ENCODE measurements at regions not wholly inside any gene's neighbourhood (a gene's known extent, or its start where the extent isn't known, plus 50 kb on each side); places are given as distances from the start of the nearest gene placed in this dataset.

DNA sequence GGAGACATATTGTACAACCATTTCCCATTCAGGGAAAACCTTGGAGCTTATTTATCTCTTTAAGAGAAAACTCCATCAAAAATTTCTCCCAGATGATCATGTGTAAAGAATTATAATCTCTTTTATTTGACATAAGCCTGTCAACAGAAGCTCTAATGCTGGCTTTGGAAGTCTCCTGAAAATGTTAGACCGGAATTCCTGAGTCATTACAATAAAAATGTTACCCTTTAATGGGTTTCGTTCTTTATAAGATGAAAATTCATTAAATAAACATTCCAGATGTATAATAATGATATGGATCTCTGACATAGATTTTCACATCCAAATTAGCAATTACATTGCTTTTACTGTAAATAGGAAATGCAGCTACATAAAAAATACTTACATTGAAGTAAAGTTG, 1036.4 kb downstream of the EFNA5 start:
- no peak for TF ChIP-seq POLR2A (IDR thresholded peaks at IDR 0.05)
- TF ChIP-seq, protein P1, sequence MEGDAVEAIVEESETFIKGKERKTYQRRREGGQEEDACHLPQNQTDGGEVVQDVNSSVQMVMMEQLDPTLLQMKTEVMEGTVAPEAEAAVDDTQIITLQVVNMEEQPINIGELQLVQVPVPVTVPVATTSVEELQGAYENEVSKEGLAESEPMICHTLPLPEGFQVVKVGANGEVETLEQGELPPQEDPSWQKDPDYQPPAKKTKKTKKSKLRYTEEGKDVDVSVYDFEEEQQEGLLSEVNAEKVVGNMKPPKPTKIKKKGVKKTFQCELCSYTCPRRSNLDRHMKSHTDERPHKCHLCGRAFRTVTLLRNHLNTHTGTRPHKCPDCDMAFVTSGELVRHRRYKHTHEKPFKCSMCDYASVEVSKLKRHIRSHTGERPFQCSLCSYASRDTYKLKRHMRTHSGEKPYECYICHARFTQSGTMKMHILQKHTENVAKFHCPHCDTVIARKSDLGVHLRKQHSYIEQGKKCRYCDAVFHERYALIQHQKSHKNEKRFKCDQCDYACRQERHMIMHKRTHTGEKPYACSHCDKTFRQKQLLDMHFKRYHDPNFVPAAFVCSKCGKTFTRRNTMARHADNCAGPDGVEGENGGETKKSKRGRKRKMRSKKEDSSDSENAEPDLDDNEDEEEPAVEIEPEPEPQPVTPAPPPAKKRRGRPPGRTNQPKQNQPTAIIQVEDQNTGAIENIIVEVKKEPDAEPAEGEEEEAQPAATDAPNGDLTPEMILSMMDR (IDR thresholded peaks at IDR 0.05) = no peak
